ENCODE measurements at regions not wholly inside any gene's neighbourhood (a gene's known extent, or its start where the extent isn't known, plus 50 kb on each side); places are given as distances from the start of the nearest gene placed in this dataset.

DNA sequence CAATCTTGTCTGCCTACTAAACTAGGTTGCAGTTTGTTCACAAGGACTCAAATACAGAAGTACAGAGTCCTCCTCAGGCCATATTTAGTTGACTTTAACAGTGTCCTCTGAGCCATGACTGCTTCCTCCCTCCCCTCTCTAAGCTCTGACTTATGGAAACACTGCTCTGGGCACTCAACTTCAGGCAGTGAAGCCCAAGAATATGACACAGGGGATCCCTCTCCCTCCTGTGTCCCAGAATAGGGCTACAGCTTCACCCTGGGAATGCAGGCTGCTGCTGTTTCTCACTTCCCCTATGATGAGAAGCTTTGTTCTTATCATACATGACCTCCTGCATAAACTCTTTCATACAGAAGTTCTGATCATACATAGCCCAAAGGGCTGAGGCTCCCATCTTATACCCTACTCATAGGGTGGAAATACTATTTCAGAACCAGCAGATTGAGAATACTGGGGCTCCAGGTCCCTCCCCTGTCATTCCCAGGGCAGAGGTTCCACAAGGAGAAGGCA is 97.3 kb upstream of the UST start:
- in situ Hi-C loops (cut with MboI; ENCODE audit: low pct_unique_long_range_greater_than_20kb, low sequenced_read_pairs): no loop called here
- no peak for DNase-seq

- no peak for DNase-seq
- in situ Hi-C loops (cut with MboI; ENCODE audit: low pct_unique_long_range_greater_than_20kb, low sequenced_read_pairs): no loop called here
These were observed 95.8 kb upstream of the UST start for GRCh38 chr6:148650941-148651505.

DNA sequence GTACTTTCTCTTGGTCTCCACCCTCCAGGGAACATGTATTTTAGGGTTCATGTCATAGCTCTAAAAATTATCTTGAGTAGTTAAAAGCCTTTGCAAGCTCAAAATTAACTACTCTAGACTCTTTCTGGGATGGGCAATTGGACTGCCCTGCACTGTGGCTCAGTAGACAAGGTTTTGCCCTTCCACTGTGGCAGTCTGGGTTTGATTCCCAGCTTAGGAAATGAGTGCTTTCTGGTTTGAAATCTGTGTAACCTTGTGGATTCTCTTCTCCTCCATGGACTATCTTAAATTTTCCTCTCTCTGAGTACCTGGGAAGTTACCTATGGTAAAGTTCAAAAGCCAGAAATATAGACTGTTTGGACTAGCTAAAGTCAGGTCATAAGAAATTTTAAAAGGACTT is 94.6 kb upstream of the UST start:
- DNase-seq: no peak

DNA sequence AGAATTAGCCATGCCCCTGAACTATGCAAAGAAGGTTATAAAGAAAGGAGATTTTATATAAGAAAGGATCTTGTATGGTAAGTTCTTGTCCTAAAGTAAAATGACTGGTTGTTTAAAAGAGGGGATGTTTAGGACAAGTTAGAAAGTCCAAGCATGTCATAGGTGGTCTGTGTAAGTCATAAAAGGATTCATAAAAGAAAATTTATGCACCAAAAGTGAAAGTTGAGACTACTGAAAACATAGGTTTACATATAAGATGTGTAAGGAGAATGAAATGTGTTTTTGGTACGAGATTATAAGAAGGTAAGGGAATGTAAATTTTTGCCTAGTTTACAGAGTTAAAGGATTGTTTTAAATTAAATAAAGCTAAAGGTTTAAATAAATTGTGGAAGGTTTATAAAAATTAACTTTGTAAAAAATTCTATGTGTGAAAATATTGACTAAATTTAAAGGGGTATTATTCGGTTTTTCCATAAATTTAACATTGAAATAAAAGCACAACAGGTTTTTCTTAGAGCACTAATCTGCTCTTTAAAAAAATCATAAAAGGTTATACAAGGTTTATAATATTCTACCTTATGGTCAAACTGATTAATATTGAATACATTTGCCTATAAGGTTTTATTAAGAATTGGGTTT is 93.6 kb upstream of the UST start:
- peak; percentile 40 for DNase-seq
- in situ Hi-C loops (cut with MboI; ENCODE audit: low pct_unique_long_range_greater_than_20kb, low sequenced_read_pairs): no loop called here

More for the DNA sequence above, 94.6 kb upstream of the UST start:
- in situ Hi-C loops (cut with MboI; ENCODE audit: low pct_unique_long_range_greater_than_20kb, low sequenced_read_pairs): no loop called here

- DNase-seq: peak; percentile 42
- in situ Hi-C loops (cut with MboI; ENCODE audit: low pct_unique_long_range_greater_than_20kb, low sequenced_read_pairs): no loop called here
These were observed 89.8 kb upstream of the UST start for GRCh38 chr6:148657048-148657447.

GRCh38 chr6:148658681-148659430 is 88.0 kb upstream of the UST start:
- in situ Hi-C loops (cut with MboI; ENCODE audit: low pct_unique_long_range_greater_than_20kb, low sequenced_read_pairs): no loop called here
- DNase-seq: no peak

GRCh38 chr6:148667395-148667794 is 79.4 kb upstream of the UST start:
- DNase-seq: no peak
- in situ Hi-C loops (cut with MboI; ENCODE audit: low pct_unique_long_range_greater_than_20kb, low sequenced_read_pairs): no loop called here

DNA sequence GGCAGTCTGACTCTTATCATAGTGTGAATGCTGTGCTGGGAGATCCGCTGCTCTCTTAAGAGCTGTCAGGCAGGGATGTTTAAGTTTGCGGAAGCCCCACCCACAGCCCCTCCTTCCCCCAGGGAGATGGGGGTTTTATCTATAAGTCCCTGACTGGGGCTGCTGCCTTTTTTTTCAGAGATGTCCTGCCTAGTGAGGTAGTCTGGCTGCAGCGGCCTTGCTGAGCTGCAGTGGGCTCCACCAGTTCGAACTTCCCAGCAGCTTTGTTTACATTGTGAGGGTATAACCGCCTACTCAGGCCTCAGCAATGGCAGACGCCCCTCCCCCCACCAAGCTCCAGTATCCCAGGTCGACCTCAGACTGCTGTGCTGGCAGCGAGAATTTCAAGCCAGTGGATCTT is 75.7 kb upstream of the UST start:
- in situ Hi-C loops (cut with MboI; ENCODE audit: low pct_unique_long_range_greater_than_20kb, low sequenced_read_pairs): no loop called here
- no peak for DNase-seq

DNA sequence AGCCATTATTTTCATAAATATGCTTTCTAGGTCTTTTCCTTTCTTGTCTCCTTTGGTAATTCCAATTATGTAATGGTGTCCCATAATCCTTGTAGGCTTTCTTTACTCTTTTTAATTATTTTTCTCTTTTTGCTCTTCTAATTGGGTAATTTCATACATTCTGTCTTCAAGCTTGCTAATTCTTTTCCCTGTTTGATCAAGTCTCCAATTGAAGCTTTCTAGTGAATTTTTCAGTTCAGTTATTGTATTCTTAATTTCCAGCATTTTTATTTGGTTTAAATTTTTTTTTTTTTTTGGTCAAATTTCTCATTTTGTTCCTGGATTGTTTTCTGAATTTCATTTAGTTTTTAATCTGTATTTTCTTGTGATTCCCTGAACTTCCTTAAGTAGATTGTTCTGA is 74.9 kb upstream of the UST start:
- no peak for DNase-seq
- in situ Hi-C loops (cut with MboI; ENCODE audit: low pct_unique_long_range_greater_than_20kb, low sequenced_read_pairs): no loop called here

- DNase-seq: peak; percentile 68
- in situ Hi-C loops (cut with MboI; ENCODE audit: low pct_unique_long_range_greater_than_20kb, low sequenced_read_pairs): no loop called here
These were observed 72.5 kb upstream of the UST start for GRCh38 chr6:148674306-148674705.

GRCh38 chr6:148677594-148678476 is 69.0 kb upstream of the UST start:
- in situ Hi-C loops (cut with MboI; ENCODE audit: low pct_unique_long_range_greater_than_20kb, low sequenced_read_pairs): no loop called here
- DNase-seq: peak; percentile 90

DNA sequence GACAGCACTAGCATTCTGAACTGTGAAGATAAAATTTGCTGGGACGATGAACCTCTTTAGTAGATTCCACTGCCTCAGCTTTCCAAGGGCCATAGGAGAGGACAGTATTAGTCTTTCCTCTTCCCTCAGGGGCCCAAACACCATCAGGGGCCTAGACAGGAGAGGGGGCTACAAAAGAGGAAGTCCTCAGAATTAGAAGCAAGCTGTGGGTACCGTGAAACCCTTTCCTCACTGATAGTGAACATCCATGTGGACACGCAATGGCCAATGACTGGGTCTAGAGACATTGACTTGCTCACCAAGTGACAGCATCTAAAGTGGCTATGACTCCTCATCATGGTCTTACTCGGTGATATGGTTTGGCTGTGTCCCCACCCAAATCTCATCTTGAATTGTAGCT is 68.1 kb upstream of the UST start:
- no peak for DNase-seq
- in situ Hi-C loops (cut with MboI; ENCODE audit: low pct_unique_long_range_greater_than_20kb, low sequenced_read_pairs): no loop called here

DNA sequence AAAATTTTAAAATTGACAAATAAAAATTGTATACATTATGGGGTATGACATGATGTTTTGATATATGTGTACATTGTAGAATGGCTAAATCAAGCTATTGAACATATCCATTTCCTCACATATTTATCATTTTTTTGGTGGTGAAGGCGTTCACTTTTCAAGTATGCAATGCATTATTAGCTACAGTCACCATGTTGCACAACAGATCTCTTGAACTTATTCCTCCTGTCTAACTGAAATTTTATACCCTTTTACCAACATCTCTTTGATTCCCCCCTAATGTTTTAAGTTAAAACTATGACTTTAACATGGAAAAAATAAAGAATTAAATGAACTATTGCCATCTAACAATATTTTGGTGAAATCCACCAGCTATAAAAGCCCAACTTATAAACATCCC is 65.2 kb upstream of the UST start:
- in situ Hi-C loops (cut with MboI; ENCODE audit: low pct_unique_long_range_greater_than_20kb, low sequenced_read_pairs): no loop called here
- no peak for DNase-seq

DNA sequence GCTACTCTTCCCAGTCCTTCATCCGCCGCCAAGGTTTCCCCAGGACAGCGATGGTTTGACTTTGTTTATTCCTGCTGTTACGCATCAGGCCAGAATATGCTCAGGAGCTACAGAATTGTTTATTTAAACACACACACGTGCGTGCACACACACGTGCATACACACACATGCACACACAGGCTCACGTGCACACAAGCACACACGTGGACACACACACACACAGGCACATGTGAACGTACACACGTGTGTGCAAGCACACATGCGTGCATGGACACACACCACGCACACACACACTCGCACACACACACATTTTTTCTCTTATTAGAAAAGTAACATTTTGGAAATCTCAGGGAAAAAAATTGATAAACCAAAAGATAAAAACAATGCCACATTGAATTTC is 64.6 kb upstream of the UST start:
- in situ Hi-C loops (cut with MboI; ENCODE audit: low pct_unique_long_range_greater_than_20kb, low sequenced_read_pairs): no loop called here
- DNase-seq: no peak

DNA sequence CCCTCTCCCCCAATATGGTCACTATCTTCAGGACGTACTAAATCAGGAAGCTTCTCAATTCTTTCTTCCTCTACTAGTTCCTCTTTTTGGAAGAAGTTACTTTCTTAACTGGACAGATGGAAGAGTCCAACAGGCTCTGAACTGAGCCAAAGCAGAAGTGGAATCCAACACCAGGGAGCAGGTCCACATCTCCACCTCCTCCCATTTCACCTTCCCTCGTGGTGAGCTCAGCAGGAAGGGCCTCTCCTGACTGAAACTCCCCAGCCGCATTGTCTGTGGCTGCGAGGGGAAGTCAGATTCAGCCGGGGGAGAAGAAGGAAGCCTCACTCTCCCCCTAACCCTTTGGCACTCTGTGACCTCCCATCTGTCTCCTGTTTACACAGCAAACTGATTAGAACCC is 63.8 kb upstream of the UST start:
- in situ Hi-C loops (cut with MboI; ENCODE audit: low pct_unique_long_range_greater_than_20kb, low sequenced_read_pairs): no loop called here
- peak; percentile 97 for DNase-seq

- no peak for DNase-seq
- in situ Hi-C loops (cut with MboI; ENCODE audit: low pct_unique_long_range_greater_than_20kb, low sequenced_read_pairs): no loop called here
These were observed 57.7 kb upstream of the UST start for GRCh38 chr6:148689168-148689567.

DNA sequence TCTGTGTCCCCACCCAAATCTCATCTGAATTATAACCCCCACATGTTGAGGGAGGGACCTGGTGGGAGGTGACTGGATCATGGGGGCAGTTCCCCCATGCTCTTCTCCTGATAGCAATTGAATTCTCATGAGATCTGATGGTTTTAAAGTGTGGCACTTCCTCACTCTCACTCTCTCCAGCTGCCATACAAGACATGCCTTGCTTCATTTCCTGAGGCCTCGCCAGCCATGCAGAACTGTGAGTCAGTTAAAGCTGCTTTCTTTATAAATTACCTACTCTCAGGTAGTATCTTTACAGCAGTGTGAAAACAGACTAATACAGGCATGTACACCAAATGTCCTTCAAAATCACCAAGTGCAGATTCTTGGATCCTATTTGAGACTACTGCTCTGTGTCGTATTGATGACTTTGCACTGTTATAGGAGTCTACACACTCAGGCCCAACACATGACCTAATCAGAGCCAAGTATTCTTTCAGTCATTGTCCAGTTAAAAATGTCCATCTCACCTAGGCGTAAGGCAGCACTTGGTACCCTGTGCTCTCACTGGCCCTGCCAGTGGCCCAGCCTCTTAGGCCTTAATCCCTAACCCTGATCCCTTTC is 52.8 kb upstream of the UST start:
- in situ Hi-C loops (cut with MboI; ENCODE audit: low pct_unique_long_range_greater_than_20kb, low sequenced_read_pairs): no loop called here
- peak; percentile 74 for DNase-seq
